CD4-positive, alpha-beta T cell treated with Interleukin-4 for 4 hours (primary cell): ENCODE measurements at regions not wholly inside any gene's neighbourhood (a gene's known extent, or its start where the extent isn't known, plus 50 kb on each side); places are given as distances from the start of the nearest gene placed in this dataset.
"Not testable (repeated sequence)": the region's sequence is repeated elsewhere in the genome, so short reads cannot be mapped to it uniquely, and the experiment has no call there.

Experiments
- DNase-seq: peaks from one replicate; pipeline ENCODE4 v3.0.0-alpha.2; 2020

- DNase-seq: no peak
Observed at GRCh38 chr5:158236511-158237335, 377.8 kb upstream of the CLINT1 start.

GRCh38 chr5:158235159-158235547, 376.2 kb upstream of the CLINT1 start:
- no peak for DNase-seq

GRCh38 chr5:158234323-158235158, 375.6 kb upstream of the CLINT1 start:
- DNase-seq: no peak

GRCh38 chr5:158233735-158234322, 374.9 kb upstream of the CLINT1 start:
- DNase-seq: no peak

GRCh38 chr5:158227314-158227713, 368.4 kb upstream of the CLINT1 start:
- DNase-seq: not testable (repeated sequence)

GRCh38 chr5:158226496-158226895, 367.6 kb upstream of the CLINT1 start:
- DNase-seq: no peak

GRCh38 chr5:158224253-158224652, 365.3 kb upstream of the CLINT1 start:
- DNase-seq: no peak

- no peak for DNase-seq
Observed at GRCh38 chr5:158223054-158223600, 364.2 kb upstream of the CLINT1 start.

GRCh38 chr5:158212917-158213316, 354.0 kb upstream of the CLINT1 start:
- no peak for DNase-seq

- DNase-seq: no peak
Observed at GRCh38 chr5:158212237-158212636, 353.3 kb upstream of the CLINT1 start.

- no peak for DNase-seq
Observed at GRCh38 chr5:158209219-158209908, 350.4 kb upstream of the CLINT1 start.

GRCh38 chr5:158207733-158208132, 348.8 kb upstream of the CLINT1 start:
- DNase-seq: no peak

GRCh38 chr5:158205992-158206391, 347.0 kb upstream of the CLINT1 start:
- no peak for DNase-seq

- DNase-seq: no peak
Observed at GRCh38 chr5:158203261-158203660, 344.3 kb upstream of the CLINT1 start.

GRCh38 chr5:158202801-158203200, 343.9 kb upstream of the CLINT1 start:
- no peak for DNase-seq

GRCh38 chr5:158200619-158201018, 341.7 kb upstream of the CLINT1 start:
- no peak for DNase-seq

- no peak for DNase-seq
Observed at GRCh38 chr5:158198636-158199035, 339.7 kb upstream of the CLINT1 start.

GRCh38 chr5:158195416-158196210, 336.7 kb upstream of the CLINT1 start:
- DNase-seq: no peak

GRCh38 chr5:158194561-158194976, 335.6 kb upstream of the CLINT1 start:
- DNase-seq: no peak

GRCh38 chr5:158193395-158193794, 334.4 kb upstream of the CLINT1 start:
- not testable (repeated sequence) for DNase-seq

GRCh38 chr5:158180407-158180806, 321.5 kb upstream of the CLINT1 start:
- DNase-seq: no peak

GRCh38 chr5:158179271-158179670, 320.3 kb upstream of the CLINT1 start:
- no peak for DNase-seq
